ENCODE measurements at regions not wholly inside any gene's neighbourhood (a gene's known extent, or its start where the extent isn't known, plus 50 kb on each side); places are given as distances from the start of the nearest gene placed in this dataset.
A peak's percentile ranks its signal among the peaks of the same experiment; 100 is the strongest.

GRCh38 chr9:79213417-79214125 is 358.2 kb upstream of the TLE4 start:
- no peak for DNase-seq
- H3K4me1 Mint-ChIP-seq = no peaks in the 10 kb centered on the region
- no peaks in the 10 kb centered on the region for H3K9me3 Mint-ChIP-seq
- ATAC-seq = no peak
- H3K4me3 Mint-ChIP-seq = no peak overlapping the region
- H3K36me3 Mint-ChIP-seq (ENCODE audit: low read depth) = no peaks in the 10 kb centered on the region
- H3K27ac Mint-ChIP-seq = no peak overlapping the region
- no peaks in the 10 kb centered on the region for H3K27me3 Mint-ChIP-seq

- H3K4me3 Mint-ChIP-seq = no peak overlapping the region
- DNase-seq (no peak), ATAC-seq (no peak)
- H3K4me1 Mint-ChIP-seq = no peaks in the 10 kb centered on the region
- H3K36me3 Mint-ChIP-seq (ENCODE audit: low read depth) = no peaks in the 10 kb centered on the region
- H3K27me3 Mint-ChIP-seq = no peaks in the 10 kb centered on the region
- H3K27ac Mint-ChIP-seq = no peak overlapping the region
- peaks cover 4% of the 10 kb centered on the region for H3K9me3 Mint-ChIP-seq
Observed at GRCh38 chr9:79215821-79216220, 355.9 kb upstream of the TLE4 start.

- peaks cover 17% of the 10 kb centered on the region for H3K9me3 Mint-ChIP-seq
- ATAC-seq (no peak), DNase-seq (no peak)
- H3K4me3 Mint-ChIP-seq = no peak overlapping the region
- H3K27ac Mint-ChIP-seq = no peak overlapping the region
- H3K4me1 Mint-ChIP-seq = peaks cover 7% of the 10 kb centered on the region
- no peaks in the 10 kb centered on the region for H3K36me3 Mint-ChIP-seq (ENCODE audit: low read depth)
- H3K27me3 Mint-ChIP-seq = peaks cover 4% of the 10 kb centered on the region
Observed at GRCh38 chr9:79220251-79220650, 351.5 kb upstream of the TLE4 start.

DNA sequence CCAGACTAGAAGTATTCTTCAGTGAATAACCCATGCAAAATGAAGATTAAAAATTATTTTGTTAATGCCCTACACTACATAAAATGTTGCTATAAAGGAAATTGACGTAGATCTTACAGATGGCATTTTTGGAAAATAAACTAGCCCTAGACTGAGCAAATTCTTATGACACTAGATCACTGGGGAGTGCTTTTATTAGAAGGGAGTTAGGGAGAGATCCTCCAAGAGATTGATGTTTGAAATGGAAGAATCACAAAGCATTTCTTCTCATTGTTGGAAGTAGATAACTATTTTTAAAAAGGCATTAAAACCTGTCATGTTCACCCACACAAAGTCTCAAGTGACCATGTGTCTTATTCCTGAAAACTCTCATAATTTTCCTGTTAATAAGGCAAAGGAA is 351.1 kb upstream of the TLE4 start:
- no peak for ATAC-seq
- peaks cover 4% of the 10 kb centered on the region for H3K27me3 Mint-ChIP-seq
- no peak overlapping the region for H3K27ac Mint-ChIP-seq
- H3K9me3 Mint-ChIP-seq = peaks cover 17% of the 10 kb centered on the region
- no peak for DNase-seq
- no peaks in the 10 kb centered on the region for H3K36me3 Mint-ChIP-seq (ENCODE audit: low read depth)
- H3K4me3 Mint-ChIP-seq = no peak overlapping the region
- peaks cover 7% of the 10 kb centered on the region for H3K4me1 Mint-ChIP-seq

GRCh38 chr9:79221084-79221483 is 350.7 kb upstream of the TLE4 start:
- no peak overlapping the region for H3K4me3 Mint-ChIP-seq
- peak; percentile 36 for ATAC-seq
- H3K4me1 Mint-ChIP-seq = peaks cover 7% of the 10 kb centered on the region
- no peak for DNase-seq
- H3K9me3 Mint-ChIP-seq = peaks cover 17% of the 10 kb centered on the region
- peaks cover 4% of the 10 kb centered on the region for H3K27me3 Mint-ChIP-seq
- no peak overlapping the region for H3K27ac Mint-ChIP-seq
- no peaks in the 10 kb centered on the region for H3K36me3 Mint-ChIP-seq (ENCODE audit: low read depth)

DNA sequence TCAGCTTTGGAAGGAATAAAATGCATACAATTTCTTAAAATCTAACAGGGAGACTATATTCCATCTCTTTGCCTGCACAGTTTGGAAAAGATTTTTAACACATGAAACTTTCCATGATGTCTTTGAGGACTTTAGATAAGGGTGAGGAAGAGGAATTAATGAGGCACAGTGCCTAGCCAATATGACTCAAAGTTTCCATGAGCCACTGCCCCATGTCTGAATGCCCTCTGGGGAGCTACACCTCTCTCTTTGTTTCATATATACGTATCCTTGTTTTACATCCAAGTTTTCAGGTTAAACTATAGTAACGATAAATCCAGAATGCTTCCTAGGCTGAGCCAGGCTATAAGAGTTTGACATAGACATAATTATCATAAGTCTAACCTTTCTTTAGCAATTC is 349.3 kb upstream of the TLE4 start:
- Mint-ChIP-seq H3K36me3 (ENCODE audit: low read depth) (no peaks in the 10 kb centered on the region), H3K27ac (no peak overlapping the region), H3K9me3 (peaks cover 17% of the 10 kb centered on the region), H3K4me1 (peaks cover 7% of the 10 kb centered on the region), H3K27me3 (peaks cover 10% of the 10 kb centered on the region), H3K4me3 (no peak overlapping the region)
- no peak for ATAC-seq
- no peak for DNase-seq

GRCh38 chr9:79224672-79225433 is 346.9 kb upstream of the TLE4 start:
- peaks cover 10% of the 10 kb centered on the region for H3K27me3 Mint-ChIP-seq
- H3K9me3 Mint-ChIP-seq = peaks cover 17% of the 10 kb centered on the region
- no peak overlapping the region for H3K4me3 Mint-ChIP-seq
- H3K36me3 Mint-ChIP-seq (ENCODE audit: low read depth) = no peaks in the 10 kb centered on the region
- H3K27ac Mint-ChIP-seq = no peak overlapping the region
- ATAC-seq (no peak), DNase-seq (no peak)
- peaks cover 7% of the 10 kb centered on the region for H3K4me1 Mint-ChIP-seq

DNA sequence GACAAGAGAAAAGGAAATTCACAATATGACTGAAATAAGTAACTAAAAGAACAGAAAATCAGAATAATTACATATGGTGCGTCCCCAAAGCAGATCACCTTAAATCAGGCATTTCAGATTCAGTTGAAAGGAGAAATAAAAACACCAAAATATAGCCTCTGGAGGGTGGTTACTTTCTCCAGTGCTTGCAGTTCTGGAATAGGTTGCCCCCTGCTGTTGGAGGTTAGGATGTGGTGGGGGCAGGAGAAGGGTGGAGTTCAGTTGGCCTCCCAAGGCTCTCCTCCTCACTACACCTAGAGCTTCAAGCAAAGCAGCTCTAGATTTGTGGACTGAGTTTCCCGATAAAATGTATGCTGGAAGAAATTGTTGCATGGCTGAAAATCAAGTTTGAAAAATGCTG is 338.2 kb upstream of the TLE4 start:
- Mint-ChIP-seq H3K27ac (no peak overlapping the region), H3K4me3 (no peak overlapping the region), H3K4me1 (no peaks in the 10 kb centered on the region), H3K9me3 (peaks cover 7% of the 10 kb centered on the region), H3K36me3 (ENCODE audit: low read depth) (no peaks in the 10 kb centered on the region), H3K27me3 (no peaks in the 10 kb centered on the region)
- DNase-seq (no peak), ATAC-seq (no peak)

DNA sequence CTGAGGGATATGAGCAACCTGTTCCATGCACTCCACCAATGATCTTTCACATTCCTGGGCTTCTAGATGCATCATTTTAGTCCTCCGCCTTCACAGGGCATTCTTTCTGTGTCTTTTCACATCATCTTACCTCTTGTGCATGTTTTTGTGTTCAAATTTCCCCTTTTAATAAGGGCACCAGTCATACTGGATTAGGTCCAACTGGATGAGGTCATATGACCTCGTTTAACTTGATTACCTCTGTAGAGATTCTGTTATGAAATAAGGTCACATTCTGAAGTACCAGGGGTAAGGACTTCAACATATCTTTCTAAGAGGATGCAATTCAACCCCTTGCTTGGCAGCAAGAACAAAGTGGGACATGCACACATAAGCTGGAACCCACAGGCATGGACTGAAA is 335.3 kb upstream of the TLE4 start:
- H3K4me3 Mint-ChIP-seq = no peak overlapping the region
- H3K27me3 Mint-ChIP-seq = no peaks in the 10 kb centered on the region
- no peaks in the 10 kb centered on the region for H3K9me3 Mint-ChIP-seq
- ATAC-seq (no peak), DNase-seq (no peak)
- H3K4me1 Mint-ChIP-seq = no peaks in the 10 kb centered on the region
- H3K27ac Mint-ChIP-seq = no peak overlapping the region
- H3K36me3 Mint-ChIP-seq (ENCODE audit: low read depth) = no peaks in the 10 kb centered on the region

GRCh38 chr9:79237861-79238260 is 333.9 kb upstream of the TLE4 start:
- Mint-ChIP-seq H3K9me3 (no peaks in the 10 kb centered on the region), H3K4me1 (no peaks in the 10 kb centered on the region), H3K4me3 (no peak overlapping the region), H3K27ac (no peak overlapping the region), H3K36me3 (ENCODE audit: low read depth) (no peaks in the 10 kb centered on the region), H3K27me3 (peaks cover 2% of the 10 kb centered on the region)
- DNase-seq (no peak), ATAC-seq (no peak)

GRCh38 chr9:79240774-79241173 is 331.0 kb upstream of the TLE4 start:
- ATAC-seq (no peak), DNase-seq (no peak)
- Mint-ChIP-seq H3K27me3 (peaks cover 4% of the 10 kb centered on the region), H3K4me1 (no peaks in the 10 kb centered on the region), H3K27ac (no peak overlapping the region), H3K4me3 (no peak overlapping the region), H3K9me3 (no peaks in the 10 kb centered on the region), H3K36me3 (ENCODE audit: low read depth) (no peaks in the 10 kb centered on the region)

DNA sequence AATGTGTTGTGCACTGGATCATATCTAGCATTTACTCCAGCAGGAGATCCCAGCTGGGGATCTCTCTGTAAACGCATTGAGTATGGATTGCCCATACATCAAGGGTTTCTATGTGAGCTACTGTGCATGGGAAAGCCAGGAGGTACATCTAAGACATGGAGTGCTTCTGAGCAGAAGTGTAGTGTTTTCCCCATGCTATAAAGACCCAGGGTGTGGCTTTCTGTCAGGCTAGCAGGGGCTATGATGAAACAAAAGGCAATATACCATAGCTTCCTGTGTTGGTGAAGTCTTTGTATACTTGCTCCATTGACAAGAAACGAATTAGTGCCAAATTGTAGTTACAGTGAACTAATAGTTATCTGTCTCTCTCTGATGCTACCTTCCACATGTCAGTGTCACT is 329.3 kb upstream of the TLE4 start:
- ATAC-seq (no peak), DNase-seq (no peak)
- H3K4me1 Mint-ChIP-seq = no peaks in the 10 kb centered on the region
- H3K9me3 Mint-ChIP-seq = no peaks in the 10 kb centered on the region
- no peak overlapping the region for H3K27ac Mint-ChIP-seq
- no peak overlapping the region for H3K4me3 Mint-ChIP-seq
- no peaks in the 10 kb centered on the region for H3K36me3 Mint-ChIP-seq (ENCODE audit: low read depth)
- H3K27me3 Mint-ChIP-seq = peaks cover 4% of the 10 kb centered on the region

DNA sequence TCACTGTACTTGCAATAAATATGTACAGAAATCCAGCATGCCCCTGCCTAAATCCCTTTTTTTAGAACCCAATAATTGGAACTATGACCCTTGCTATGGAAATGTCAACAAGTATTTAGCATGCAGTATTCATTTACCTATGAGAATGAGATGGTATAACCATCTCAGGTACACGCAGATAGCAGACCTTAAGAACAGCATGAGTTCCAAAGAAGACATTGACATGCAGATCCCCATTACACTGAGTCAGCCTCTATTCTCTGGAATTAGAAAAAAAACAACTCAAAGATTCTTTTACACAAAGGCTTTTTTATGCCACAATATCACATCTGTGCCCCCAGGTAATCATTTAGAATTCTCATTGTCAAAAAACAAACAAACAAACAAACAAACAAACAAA is 325.6 kb upstream of the TLE4 start:
- H3K27me3 Mint-ChIP-seq = peaks cover 4% of the 10 kb centered on the region
- no peaks in the 10 kb centered on the region for H3K9me3 Mint-ChIP-seq
- no peak overlapping the region for H3K27ac Mint-ChIP-seq
- no peaks in the 10 kb centered on the region for H3K36me3 Mint-ChIP-seq (ENCODE audit: low read depth)
- DNase-seq (no peak), ATAC-seq (no peak)
- no peaks in the 10 kb centered on the region for H3K4me1 Mint-ChIP-seq
- H3K4me3 Mint-ChIP-seq = no peak overlapping the region

GRCh38 chr9:79247021-79247420 is 324.7 kb upstream of the TLE4 start:
- Mint-ChIP-seq H3K4me1 (no peaks in the 10 kb centered on the region), H3K27ac (no peak overlapping the region), H3K9me3 (no peaks in the 10 kb centered on the region), H3K4me3 (no peak overlapping the region), H3K27me3 (peaks cover 4% of the 10 kb centered on the region), H3K36me3 (ENCODE audit: low read depth) (no peaks in the 10 kb centered on the region)
- DNase-seq = no peak
- ATAC-seq = no peak

GRCh38 chr9:79250806-79251205 is 321.0 kb upstream of the TLE4 start:
- no peak for ATAC-seq
- H3K4me3 Mint-ChIP-seq = no peak overlapping the region
- no peaks in the 10 kb centered on the region for H3K27me3 Mint-ChIP-seq
- H3K27ac Mint-ChIP-seq = no peak overlapping the region
- no peak for DNase-seq
- H3K9me3 Mint-ChIP-seq = no peaks in the 10 kb centered on the region
- no peaks in the 10 kb centered on the region for H3K4me1 Mint-ChIP-seq
- H3K36me3 Mint-ChIP-seq (ENCODE audit: low read depth) = no peaks in the 10 kb centered on the region

Measured in activated naive CD8-positive, alpha-beta T cell treated with anti-CD3 and anti-CD28 coated beads, Interleukin-2, amount 50 U/mL, for 24 hours (primary cell).